NCI-H774 (cell line): ENCODE measurements at regions not wholly inside any gene's neighbourhood (a gene's known extent, or its start where the extent isn't known, plus 50 kb on each side); places are given as distances from the start of the nearest gene placed in this dataset.

ENCODE experiments used
- DNase-seq: peaks from one replicate; lab custom pipeline; 2025; lab: John Stamatoyannopoulos, UW

DNA sequence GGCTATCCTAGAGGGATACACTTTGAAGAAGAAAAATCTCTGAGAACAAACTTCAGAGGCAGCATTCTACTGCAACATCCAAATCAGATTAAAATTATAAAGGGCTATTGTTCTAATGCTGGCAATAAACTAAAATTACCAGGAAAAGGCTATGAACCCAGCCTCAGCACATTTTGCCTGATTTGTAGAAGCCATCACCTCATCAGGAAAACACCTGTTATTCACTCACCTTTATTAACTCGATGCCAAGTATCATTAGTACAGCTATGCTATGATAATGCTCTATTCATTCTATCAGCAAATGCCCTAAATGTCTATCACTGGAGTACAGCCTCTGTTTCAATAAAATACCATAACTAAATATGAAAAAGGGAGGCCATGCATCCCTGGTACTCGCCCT lies 510.2 kb downstream of the RASEF start:
- no peak for DNase-seq

DNA sequence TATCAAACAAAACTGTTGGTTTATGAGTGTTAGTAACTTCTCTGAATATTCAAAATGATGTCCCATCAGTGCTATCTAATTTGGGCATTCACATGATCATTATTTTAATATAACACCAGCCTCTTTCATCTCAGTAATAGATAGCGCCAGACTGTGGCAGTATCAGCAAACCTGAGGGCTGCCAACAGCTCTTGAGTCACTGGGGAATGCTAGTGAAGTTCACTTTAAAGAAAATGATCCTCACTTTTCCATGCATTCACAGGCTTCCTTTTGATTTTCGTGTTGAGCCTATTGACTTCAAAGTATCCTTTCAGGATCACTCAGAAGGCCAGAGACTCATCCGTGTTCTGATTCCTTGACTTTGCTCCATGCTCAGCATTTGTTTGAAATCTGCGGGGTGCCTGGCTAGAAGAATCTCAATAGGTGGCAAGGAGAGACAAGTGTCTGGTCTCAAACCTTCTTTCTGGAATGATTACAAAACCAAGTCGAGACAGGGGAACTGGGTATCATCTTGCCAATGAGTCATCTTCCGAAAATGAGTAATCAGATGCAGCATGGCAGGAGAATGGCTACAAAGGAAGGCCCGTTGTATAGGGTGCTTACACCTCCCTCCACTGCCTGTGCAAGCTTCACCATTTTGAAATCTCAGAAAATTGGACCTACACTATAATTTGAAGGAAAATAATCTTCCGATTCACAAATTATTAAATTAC lies 509.1 kb downstream of the RASEF start:
- no peak for DNase-seq

DNA sequence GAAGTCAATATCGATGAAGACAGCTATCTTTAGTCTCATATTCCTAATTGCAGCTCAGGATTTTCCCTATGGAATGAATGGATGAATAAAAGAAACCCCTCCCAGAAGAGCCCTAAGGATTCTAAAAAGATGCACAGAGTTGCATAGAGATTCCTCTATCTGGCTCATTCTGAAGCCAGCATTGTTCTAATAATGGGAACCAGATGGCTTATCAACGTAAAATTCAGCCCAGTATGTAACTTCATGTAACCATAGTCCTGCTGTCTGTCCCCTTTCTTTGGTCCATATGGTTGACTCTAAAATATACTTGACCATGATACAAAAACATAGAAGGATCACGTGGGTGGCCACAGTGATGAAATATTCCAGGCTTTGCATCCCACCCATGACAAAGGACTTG lies 508.6 kb downstream of the RASEF start:
- no peak for DNase-seq

DNA sequence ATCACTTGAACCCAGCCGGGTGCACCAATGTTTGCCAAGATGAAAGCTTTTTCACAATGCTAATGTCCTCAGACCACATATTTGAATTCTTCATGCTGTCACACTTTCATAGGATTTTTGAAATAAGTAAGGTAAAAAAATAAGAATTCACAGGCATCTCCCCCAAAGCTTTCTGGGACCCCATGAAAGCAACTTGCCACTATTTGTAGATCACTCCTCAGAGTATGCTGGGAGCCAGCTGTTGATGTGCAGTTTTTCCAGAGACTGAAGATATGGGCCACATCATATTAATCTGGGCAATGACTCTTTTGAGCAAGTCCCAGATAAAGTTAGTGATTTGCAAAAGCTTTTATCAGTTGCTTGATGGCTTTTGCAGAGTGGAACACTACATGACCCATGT lies 507.9 kb downstream of the RASEF start:
- no peak for DNase-seq

DNA sequence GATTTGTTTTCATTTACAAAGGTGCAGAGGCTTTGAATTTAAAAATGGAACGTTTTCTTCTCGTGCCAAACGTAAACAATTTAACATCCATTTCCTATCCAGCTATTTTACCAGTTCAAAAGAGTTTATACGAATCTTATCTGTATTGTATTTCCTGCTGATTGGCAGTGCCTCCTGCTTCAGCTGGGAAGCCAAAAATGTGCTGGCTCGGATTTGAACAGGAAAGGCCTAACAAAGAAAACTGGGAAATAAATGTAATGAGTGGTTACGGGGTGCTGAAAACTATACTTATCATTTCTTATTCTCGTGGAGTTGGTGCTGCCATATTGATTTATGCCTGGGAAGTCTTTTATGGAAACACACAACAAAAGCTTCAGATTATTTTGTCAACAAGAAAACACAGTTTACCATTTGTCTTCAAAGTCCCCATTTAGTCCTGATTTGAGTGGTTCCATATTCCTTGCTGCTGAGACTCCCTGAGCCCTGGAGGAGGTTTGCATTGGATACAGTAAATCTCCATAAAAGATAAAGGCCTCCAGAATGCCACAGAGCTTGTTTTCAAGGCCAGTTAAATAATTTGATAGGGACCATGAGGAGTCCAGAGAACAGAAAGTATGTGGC lies 507.4 kb downstream of the RASEF start:
- no peak for DNase-seq

DNA sequence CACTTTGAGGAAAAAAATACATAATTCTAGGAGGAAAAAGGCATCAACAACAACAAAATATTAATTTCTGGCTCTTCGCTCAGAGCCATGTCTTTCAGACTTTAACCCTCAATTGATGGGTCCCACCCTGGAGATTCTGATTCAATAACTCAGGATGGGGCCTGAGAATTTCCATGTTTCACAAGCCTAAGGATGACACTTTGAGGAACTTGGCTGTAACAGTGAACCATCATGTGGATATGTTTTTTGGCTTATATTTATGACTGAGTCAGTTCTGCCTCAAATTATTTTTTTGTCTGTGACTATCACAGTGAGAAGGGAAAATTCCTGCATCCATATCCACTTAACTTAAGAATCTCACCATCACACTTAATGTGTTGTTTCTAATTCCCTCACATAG lies 504.6 kb downstream of the RASEF start:
- DNase-seq: no peak

DNA sequence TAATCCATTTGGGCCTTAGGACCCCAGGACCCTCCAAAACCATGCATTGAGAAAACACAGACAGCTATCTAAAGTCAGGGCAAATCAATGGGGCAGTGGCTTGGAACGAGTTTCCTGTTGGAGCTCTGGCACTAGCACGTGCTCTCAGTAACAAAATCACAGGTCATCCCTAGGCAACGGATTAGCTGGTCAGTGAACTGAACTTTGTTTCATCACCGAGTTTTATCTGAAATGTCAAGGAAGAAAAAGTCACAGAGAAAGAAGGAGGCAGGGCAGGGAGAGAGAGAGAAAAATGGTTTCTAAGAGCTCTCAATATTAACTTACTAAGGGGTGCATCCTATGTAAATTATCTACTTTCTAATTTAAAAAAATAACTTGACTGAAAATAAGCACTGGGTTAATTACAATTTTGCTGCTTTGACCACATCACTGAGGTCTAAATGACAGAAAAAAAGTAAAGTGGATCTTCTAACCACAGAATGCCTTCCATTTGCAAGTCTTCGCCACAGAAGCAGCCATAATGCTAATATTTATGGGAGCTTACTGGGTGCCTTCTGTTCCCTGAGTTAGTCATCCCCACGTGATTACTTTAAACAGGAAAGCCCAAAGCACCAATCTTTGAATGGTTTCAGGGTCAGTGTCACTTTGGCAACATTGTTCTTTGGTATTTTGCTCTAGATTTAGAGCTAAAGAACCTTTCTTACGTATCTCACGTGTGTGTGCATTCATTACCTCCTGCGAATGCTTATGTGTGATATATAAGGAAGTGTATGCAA lies 503.9 kb downstream of the RASEF start:
- no peak for DNase-seq

DNA sequence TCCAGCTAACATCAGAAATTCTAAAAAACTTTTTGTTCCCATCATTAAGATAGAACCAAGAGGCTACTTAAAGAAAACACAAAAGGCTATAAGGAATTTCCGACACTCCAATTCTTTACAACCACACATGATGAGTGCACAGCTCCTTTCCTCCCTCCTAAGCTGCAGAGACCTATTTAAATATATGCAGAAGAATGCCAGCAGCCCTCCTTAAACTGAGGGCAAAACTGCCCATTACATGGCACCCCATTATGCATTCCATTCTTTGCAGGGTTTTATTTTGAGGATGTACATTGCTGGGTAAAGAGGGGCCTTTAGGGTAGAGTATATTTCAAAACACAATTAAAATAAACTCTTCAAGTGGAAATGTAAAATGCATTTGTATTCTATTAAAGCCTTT lies 502.9 kb downstream of the RASEF start:
- no peak for DNase-seq

DNA sequence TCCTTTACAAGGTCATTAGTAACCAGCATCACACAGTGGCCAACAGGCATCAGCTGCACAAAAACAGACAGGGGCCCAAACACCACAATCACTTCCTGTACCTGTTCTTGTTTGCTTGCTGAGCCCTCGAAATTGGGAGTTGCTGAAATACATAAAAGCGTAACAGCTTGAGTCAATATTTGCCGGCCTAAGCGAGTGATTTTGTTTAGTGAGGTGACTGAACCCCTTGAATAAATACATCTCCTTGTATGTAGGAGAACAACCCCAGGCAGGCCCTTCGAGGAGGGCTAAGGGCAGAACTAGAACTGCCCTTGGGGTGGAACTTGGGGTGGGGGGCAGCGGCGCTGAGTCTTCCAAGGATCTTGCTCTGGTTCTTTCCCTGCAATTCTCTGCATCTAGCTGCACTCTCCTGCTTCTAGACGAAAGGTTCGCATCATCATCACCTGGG lies 502.5 kb downstream of the RASEF start:
- DNase-seq: peak; percentile 84

DNA sequence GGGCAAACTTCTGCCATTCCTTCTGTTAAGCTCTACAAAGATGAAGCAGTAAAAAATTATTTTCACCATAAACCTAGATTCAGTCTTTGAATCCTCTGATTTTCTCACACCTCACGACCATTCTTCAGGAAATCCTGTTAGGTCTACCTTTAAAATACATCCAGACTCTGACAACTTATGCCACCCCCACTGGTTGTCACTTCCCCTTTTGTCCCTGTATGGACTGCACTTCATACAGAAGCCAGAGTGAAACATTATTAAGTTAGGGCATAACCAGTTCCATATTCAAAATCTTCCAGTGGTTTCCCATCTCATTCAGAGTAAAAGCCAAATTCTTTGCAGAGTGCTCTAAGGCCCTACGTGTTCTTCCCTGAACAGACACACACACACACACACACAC lies 499.8 kb downstream of the RASEF start:
- no peak for DNase-seq

DNA sequence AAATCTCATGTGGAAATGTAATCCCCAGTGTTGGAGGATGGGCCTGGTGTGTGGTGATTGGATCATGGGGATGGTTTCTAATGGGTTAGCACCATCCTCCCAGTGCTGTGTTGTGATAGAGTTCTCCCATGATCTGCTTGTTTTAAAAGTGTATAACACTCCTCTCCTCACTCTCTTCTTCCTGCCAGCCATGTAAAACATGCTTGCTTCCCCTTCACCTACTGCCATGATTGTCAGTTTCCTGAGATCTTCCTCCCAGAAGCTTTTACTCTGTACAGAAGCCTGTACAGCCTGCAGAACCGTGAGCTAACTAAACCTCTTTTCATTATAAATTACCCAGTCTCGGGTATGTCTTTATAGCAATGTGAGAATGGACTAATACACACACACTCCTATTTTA lies 499.1 kb downstream of the RASEF start:
- DNase-seq: no peak

DNA sequence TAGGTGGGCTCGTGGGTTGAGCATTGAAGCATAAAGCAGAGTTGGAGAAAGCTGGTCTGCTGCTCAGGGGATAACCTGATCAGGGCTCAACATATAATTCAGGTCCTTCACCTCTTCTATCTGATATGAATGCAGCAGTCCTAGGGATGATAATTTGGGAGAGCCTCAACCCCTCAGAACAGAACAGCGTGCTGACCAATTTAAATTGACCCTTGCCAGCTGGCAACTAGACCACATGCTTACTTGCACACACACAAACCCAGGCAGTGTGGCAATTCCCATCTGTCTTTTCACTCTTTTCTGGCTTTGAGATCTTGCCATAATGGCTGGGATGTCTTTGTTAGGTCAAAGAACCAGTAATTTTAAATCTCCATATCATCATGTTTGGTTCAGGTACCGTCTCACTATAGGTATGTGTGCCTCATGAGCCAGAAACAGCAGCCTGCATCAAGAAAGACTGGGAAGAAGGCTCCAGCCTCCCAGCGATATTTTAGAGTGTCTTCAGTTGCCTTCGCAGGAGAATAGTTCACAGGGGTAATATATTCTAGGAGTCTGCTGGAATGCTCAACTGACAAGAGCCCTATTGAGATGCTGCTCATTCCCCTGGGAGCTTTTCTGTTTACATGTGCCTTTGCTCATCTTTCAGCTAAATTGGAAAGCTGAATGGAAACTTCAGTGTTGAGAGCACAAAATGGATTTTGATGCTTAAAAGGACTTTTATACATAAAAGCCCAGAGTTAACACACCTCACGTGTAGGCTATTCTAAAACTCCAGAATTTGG lies 497.6 kb downstream of the RASEF start:
- DNase-seq: no peak

DNA sequence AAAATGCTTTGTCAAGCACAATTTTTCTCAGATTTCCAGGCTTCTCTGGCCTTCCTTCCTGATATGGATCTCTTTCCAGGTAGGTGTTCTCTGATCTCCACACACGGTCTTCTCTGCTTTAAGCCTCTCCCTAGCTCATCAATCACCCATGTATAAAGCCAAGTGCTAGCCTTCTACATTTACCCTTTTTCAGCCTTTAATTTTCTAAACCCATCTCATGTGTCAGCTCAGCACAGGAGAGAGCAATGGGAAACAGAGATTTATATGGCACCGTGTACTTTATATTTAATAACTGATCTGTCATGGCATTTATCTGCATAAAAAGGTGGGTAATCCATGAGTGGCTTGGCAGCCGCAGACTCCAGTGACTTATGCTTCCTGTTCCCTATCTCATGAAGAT lies 495.0 kb downstream of the RASEF start:
- DNase-seq: no peak

DNA sequence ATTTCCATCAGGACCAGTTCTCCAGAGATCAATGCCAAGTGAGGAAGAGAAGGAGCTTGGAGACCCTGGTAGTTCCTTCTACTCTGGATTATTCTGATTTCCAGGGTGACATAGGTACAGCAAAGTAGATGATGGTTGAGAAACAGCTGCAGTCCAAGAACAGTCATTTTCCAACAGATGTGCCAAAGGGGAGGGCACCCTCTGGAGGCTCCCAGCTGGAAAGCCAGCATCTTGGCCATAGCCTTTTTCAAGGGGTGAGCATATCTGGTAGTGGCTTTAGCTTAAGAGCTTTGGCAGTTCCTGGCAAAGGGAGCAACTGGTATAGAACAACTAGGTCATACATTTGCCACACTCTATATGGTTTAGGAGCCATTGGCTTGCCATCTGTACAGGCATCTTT lies 492.7 kb downstream of the RASEF start:
- DNase-seq: no peak

DNA sequence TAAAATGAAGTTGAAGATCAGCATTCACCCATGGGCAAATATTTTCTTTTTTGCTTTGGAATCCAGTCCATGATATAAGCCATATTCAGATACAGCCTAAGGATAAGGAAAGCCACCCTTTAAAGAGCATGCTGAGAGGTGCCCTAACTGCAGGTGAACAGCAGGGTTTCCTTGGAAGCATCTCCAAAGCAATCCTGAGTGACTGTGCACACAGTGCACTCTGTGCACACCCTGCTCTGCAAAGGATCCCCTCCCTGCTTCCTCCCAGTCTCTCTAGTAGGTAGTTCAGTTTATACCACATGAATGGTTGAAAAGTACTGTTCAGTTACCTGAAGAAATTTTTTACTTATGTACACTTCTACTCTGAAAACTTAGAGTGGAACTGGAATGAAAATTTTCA lies 491.4 kb downstream of the RASEF start:
- DNase-seq: no peak

DNA sequence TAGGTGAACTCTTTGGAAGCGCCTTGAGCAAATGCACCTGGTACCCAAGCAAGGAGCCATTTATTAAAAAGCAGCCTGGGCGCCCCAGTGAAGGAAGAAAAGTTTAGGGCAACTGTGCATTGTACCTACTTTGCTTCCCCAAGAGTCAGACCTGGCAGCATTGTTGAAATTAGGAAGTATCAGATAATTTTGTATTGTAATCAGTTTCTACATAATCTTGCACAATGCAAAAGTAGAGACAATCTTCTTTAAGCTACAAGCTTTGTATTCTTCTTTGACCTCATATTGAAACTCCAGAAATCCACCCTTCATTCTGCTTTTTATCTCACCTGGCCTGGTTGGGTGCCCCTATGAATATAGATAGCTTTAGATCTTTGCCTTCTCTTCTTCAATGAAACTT lies 490.8 kb downstream of the RASEF start:
- DNase-seq: no peak

DNA sequence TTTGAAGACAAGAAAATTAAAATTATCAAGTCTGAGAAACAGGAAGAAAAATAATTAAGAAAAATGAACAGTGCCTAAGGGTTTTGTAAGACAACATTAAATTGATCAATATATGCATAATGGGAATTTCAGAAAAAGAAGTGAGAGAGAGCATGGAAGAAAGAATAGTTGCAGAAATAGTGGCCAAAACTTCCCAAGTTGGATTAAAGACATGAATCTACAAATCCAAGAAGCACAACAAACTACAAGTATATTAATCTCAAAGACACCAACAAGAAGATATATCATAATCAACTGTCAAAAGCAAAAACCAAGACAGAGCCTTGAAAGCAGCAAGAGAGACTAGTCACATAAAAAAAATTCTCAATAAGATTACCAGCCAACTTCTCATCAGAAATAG lies 488.0 kb downstream of the RASEF start:
- no peak for DNase-seq

DNA sequence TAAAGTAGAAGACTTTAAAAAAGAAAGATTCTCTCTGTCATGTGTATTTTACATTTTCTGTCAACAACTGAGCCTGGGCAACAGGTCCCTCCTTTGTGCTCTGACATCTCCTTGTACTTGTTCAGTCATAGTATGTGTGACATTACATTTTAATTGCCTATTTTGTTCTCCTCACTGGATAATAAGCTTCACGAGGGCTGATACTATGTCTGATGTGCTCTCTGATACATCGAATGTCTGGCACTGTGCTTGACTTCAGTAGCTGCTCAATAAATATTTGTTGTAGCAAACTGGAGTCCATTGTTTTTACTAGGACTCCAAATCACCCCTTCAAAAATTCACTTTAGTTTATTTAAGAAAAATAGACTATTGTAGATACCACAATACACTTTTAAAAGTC lies 482.0 kb downstream of the RASEF start:
- no peak for DNase-seq

DNA sequence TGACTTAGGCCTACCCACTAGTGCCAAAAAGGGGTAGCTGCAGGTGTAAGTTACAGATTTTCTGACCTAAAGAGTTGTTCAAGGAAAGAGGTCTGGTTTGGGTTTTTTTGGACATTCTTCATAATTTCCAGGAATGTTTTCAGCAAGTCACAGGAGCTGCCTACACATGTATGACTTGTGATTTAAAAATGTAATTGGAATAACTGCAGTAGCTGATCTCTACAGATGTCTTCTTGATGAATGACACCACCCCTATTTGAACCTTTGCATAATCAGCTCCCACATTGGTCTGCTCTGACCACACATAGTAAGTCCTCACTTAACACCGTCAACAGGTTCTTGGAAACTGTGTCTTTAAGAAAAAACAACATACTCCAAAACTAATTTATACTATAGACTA lies 481.4 kb downstream of the RASEF start:
- DNase-seq: no peak

DNA sequence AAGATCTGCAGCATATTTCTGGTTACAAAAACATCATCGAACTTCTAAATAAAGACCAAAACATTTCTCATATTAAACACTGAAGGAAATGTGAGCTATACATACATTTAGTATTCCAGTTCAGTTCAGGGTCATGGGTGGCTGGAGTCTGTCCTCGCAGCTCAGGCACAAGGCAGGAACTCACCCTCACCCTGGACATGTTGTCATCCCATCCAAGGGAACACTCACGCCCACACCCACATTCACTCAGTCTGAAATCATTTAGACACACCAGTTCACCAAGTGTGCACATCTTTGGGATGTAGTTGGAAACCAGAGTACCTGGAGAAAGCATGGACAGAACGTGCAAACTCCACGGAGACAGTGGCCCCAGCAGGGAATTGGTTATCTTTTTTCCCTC lies 481.0 kb downstream of the RASEF start:
- DNase-seq: no peak

DNA sequence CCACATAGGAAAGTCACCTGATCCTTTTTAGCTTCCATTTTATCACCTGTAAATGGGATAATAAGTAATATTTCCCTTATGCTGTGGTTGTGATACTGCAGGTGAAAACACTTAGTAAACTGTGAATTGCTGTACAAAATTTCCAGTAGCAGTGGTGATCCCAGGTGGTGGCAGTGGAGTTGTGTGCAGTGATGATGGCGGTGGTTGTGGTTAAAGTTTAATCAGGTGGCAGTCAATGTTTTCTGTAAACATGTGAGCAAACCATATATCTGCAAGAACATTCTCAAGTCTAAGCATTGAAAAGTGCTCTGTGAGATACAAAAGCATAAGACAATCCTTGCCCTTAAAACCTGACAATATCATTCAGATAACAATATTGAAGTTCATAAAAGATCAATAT lies 480.2 kb downstream of the RASEF start:
- no peak for DNase-seq

DNA sequence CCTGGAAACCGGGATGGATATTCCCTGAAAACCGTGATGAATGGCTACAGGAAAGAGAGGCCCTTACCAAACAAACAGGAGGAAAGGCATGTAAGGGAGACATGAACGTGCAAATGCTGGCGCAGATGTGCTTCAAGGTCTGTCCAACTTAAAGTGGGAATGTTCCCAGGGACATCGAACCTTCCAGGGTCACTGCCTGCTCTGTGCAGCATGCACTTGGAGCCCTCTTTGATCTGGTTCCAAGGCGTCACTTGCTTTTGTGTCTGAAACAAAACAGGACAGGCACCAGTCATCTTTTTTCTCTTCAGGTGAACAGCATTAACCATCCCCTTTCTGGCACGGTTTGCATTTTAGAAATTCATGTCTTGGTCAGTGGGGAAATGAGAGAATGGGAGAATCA lies 479.4 kb downstream of the RASEF start:
- no peak for DNase-seq
